Activated CD8-positive, alpha-beta T cell treated with anti-CD3 and anti-CD28 coated beads for 36 hours (primary cell): ENCODE measurements at regions not wholly inside any gene's neighbourhood (a gene's known extent, or its start where the extent isn't known, plus 50 kb on each side); places are given as distances from the start of the nearest gene placed in this dataset.

Experiments
- ATAC-seq: fragments of 200-7000 bp; cut with Tn5 transposase; one replicate; pipeline ENCODE4 v1.10.0; 2021; ENCODE audit warnings: mild to moderate bottlenecking, moderate library complexity
- CTCF ChIA-PET: fragments of 350-600 bp; sonication (Branson Sonifier 250); formaldehyde crosslinking; loops from one replicate; lab custom pipeline; 2021; ENCODE audit warnings: antibody characterized with exemption; lab: Charles Lee
- POLR2A ChIA-PET: fragments of 350-600 bp; sonication (Branson Sonifier 250); formaldehyde crosslinking; loops from one replicate; lab custom pipeline; 2021; ENCODE audit warnings: antibody characterized with exemption; lab: Charles Lee
- DNase-seq: peaks from one replicate; pipeline ENCODE4 v3.0.0-alpha.2; 2020
- H3K27ac Mint-ChIP-seq: one replicate; pipeline ENCODE4 v1.8.0; 2021; ENCODE audit warnings: mild to moderate bottlenecking, mixed read lengths
- H3K27me3 Mint-ChIP-seq: one replicate; pipeline ENCODE4 v1.8.0; 2021; ENCODE audit warnings: mixed read lengths
- H3K36me3 Mint-ChIP-seq: one replicate; pipeline ENCODE4 v1.8.0; 2021; ENCODE audit warnings: low read depth, mixed read lengths
- H3K4me1 Mint-ChIP-seq: one replicate; pipeline ENCODE4 v1.8.0; 2021; ENCODE audit warnings: low read depth, mixed read lengths
- H3K4me3 Mint-ChIP-seq: one replicate; pipeline ENCODE4 v1.8.0; 2021; ENCODE audit warnings: mild to moderate bottlenecking, moderate library complexity, mixed read lengths
- H3K9me3 Mint-ChIP-seq: one replicate; pipeline ENCODE4 v1.8.0; 2021; ENCODE audit warnings: mixed read lengths
- intact Hi-C: fragments of 100-400 bp; cut with micrococcal nuclease; formaldehyde crosslinking; loops from one replicate; pipeline ENCODE4 v1.10.0; 2022
- TF ChIP-seq, protein P1 (sequence below): fragments of 200-600 bp; IDR thresholded peaks from one replicate; pipeline ENCODE4 v1.8.0; 2022; ENCODE audit warnings: antibody characterized with exemption, mild to moderate bottlenecking

DNA sequence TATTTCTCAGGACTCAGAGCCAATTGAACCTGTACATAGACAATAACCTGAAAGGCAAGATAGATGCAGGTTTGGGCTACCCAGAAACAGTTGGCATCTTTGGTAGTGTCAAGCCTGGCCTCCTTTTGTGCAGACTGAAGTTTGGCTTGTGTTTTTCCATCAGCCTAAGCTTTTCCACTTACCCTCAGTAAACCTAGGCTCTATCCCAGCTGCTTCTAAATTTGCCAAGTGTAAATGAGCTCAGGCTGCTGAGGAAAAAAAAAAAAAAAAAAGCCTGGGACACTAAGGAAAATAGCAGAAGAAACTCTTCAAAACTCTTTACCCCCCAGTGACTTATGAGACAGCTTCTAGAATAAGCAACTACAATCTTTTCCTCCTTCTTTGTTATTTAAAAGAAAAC lies 316.3 kb upstream of the SORCS1 start:
- ChIA-PET CTCF (no interaction called here), POLR2A (no interaction called here)
- no peaks in the 10 kb centered on the region for H3K27me3 Mint-ChIP-seq
- no peak for DNase-seq
- intact Hi-C loops, result no loop called here
- peaks cover 6% of the 10 kb centered on the region for H3K9me3 Mint-ChIP-seq
- no peaks in the 10 kb centered on the region for H3K4me1 Mint-ChIP-seq
- no peak overlapping the region for H3K27ac Mint-ChIP-seq
- H3K4me3 Mint-ChIP-seq, result no peak overlapping the region
- TF ChIP-seq, protein P1, sequence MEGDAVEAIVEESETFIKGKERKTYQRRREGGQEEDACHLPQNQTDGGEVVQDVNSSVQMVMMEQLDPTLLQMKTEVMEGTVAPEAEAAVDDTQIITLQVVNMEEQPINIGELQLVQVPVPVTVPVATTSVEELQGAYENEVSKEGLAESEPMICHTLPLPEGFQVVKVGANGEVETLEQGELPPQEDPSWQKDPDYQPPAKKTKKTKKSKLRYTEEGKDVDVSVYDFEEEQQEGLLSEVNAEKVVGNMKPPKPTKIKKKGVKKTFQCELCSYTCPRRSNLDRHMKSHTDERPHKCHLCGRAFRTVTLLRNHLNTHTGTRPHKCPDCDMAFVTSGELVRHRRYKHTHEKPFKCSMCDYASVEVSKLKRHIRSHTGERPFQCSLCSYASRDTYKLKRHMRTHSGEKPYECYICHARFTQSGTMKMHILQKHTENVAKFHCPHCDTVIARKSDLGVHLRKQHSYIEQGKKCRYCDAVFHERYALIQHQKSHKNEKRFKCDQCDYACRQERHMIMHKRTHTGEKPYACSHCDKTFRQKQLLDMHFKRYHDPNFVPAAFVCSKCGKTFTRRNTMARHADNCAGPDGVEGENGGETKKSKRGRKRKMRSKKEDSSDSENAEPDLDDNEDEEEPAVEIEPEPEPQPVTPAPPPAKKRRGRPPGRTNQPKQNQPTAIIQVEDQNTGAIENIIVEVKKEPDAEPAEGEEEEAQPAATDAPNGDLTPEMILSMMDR, result no peak
- no peaks in the 10 kb centered on the region for H3K36me3 Mint-ChIP-seq
- ATAC-seq, result no peak

DNA sequence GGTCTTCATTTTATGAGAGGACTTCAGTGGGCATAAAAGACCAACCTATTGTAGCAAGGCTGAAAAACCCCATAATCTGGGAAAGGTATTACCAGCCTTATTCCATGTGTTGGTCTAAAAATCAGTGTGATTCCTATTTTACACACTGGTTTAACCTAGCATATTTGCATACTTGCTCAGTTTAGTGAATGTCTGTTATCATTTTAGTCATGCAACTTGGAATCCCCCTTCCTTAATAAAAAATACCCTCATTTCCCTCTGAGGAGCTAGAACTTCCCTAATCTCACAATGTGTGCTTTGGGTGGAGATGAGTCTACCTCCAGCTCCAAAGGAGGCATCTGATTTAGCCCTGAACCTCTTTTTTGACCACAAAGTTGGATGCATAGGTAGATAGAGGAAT lies 312.8 kb upstream of the SORCS1 start:
- Mint-ChIP-seq H3K27me3 (no peaks in the 10 kb centered on the region), H3K4me3 (no peak overlapping the region), H3K4me1 (no peaks in the 10 kb centered on the region), H3K27ac (no peak overlapping the region), H3K36me3 (no peaks in the 10 kb centered on the region), H3K9me3 (peaks cover 5% of the 10 kb centered on the region)
- POLR2A ChIA-PET, result no interaction called here
- ATAC-seq (no peak), DNase-seq (no peak)
- intact Hi-C loops, result no loop called here
- CTCF ChIA-PET, result no interaction called here
- TF ChIP-seq, protein P1, result no peak

DNA sequence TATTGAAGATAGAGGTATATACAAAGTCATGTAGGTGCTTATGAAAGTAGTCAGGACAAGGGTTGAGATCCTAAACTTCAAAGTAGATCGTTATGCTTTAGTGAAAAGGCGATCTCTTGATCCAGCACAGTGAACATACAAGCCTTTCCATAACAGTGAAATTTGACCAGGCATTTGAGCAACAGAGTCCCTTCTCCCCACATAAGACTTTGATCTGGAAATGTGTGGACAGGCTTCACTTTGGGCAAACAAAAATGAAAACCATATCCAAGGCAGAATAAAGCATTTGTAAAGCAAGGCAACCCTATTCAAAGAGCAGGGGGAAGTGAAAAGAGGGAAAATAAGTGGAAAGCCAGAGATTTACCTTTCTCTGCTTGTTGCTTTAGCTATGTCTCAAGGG lies 311.9 kb upstream of the SORCS1 start:
- Mint-ChIP-seq H3K4me3 (no peak overlapping the region), H3K4me1 (no peaks in the 10 kb centered on the region), H3K9me3 (peaks cover 7% of the 10 kb centered on the region), H3K27me3 (no peaks in the 10 kb centered on the region), H3K27ac (no peak overlapping the region), H3K36me3 (no peaks in the 10 kb centered on the region)
- TF ChIP-seq, protein P1, result no peak
- ChIA-PET CTCF (no interaction called here), POLR2A (no interaction called here)
- no peak for DNase-seq
- ATAC-seq, result no peak
- intact Hi-C loops, result no loop called here

DNA sequence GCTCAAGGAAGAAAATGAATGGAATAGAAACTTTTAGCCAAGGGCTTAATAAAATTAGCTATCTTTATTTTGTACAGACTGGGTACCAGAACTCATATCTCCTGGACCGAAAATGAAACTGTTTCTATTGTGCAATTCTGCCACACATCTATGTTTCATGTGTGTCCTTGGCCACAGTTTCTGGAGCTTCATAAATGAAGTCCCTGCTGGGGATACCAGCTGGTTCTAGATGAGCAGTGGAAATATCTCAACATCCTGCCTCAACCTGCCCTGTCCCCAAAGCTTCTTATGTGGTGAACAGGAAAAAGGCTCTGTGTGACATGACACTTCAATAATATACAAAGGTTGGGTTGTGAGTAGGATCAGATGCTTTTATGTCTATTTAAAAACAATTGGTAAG lies 310.1 kb upstream of the SORCS1 start:
- Mint-ChIP-seq H3K36me3 (no peaks in the 10 kb centered on the region), H3K9me3 (peaks cover 5% of the 10 kb centered on the region), H3K27me3 (no peaks in the 10 kb centered on the region), H3K4me3 (no peak overlapping the region), H3K4me1 (no peaks in the 10 kb centered on the region), H3K27ac (no peak overlapping the region)
- ChIA-PET CTCF (interaction anchor here (0.5 kb wide), 1 partner anchor 1887 kb away, joined by 3 read pairs; no protein-coding TSS in a partner anchor), POLR2A (no interaction called here)
- no peak for ATAC-seq
- TF ChIP-seq, protein P1, result no peak
- intact Hi-C loops, result no loop called here
- DNase-seq, result no peak

GRCh38 chr10:107473225-107473624 lies 308.7 kb upstream of the SORCS1 start:
- DNase-seq (no peak), ATAC-seq (no peak)
- Mint-ChIP-seq H3K4me3 (no peak overlapping the region), H3K4me1 (no peaks in the 10 kb centered on the region), H3K36me3 (no peaks in the 10 kb centered on the region), H3K27ac (no peak overlapping the region), H3K27me3 (no peaks in the 10 kb centered on the region), H3K9me3 (peaks cover 5% of the 10 kb centered on the region)
- POLR2A ChIA-PET, result no interaction called here
- TF ChIP-seq, protein P1, result no peak
- CTCF ChIA-PET, result no interaction called here
- intact Hi-C loops, result no loop called here
